NCI-H2029 treated with DMSO at 0.1 percent for 48 hours (cell line): ENCODE measurements at regions not wholly inside any gene's neighbourhood (a gene's known extent, or its start where the extent isn't known, plus 50 kb on each side); places are given as distances from the start of the nearest gene placed in this dataset.
"Not testable (repeated sequence)": the region's sequence is repeated elsewhere in the genome, so short reads cannot be mapped to it uniquely, and the experiment has no call there.

ENCODE experiments used
- DNase-seq: peaks from one replicate; lab custom pipeline; 2025; lab: John Stamatoyannopoulos, UW

GRCh38 chr18:11458447-11458846 is 150.9 kb upstream of the SLC35G4 start:
- DNase-seq, result no peak

GRCh38 chr18:11457853-11458252 is 151.5 kb upstream of the SLC35G4 start:
- DNase-seq, result not testable (repeated sequence)

- DNase-seq, result no peak
These were observed 155.4 kb upstream of the SLC35G4 start for GRCh38 chr18:11454040-11454439.

- not testable (repeated sequence) for DNase-seq
These were observed 165.2 kb upstream of the SLC35G4 start for GRCh38 chr18:11444169-11444568.

GRCh38 chr18:11437046-11437445 is 172.3 kb upstream of the SLC35G4 start:
- DNase-seq, result no peak

GRCh38 chr18:11432360-11432811 is 177.0 kb upstream of the SLC35G4 start:
- DNase-seq, result no peak

GRCh38 chr18:11429876-11430275 is 179.5 kb upstream of the SLC35G4 start:
- DNase-seq, result no peak

GRCh38 chr18:11425211-11425610 is 184.2 kb upstream of the SLC35G4 start:
- DNase-seq, result no peak

- no peak for DNase-seq
These were observed 190.1 kb upstream of the SLC35G4 start for GRCh38 chr18:11419338-11419737.

GRCh38 chr18:11412811-11413210 is 196.6 kb upstream of the SLC35G4 start:
- DNase-seq, result no peak

GRCh38 chr18:11411048-11411447 is 198.3 kb upstream of the SLC35G4 start:
- DNase-seq, result no peak

- DNase-seq, result no peak
These were observed 200.8 kb upstream of the SLC35G4 start for GRCh38 chr18:11408555-11409065.

- no peak for DNase-seq
These were observed 201.5 kb upstream of the SLC35G4 start for GRCh38 chr18:11407940-11408339.

- DNase-seq, result no peak
These were observed 203.6 kb upstream of the SLC35G4 start for GRCh38 chr18:11405804-11406203.

GRCh38 chr18:11400703-11401102 is 208.7 kb upstream of the SLC35G4 start:
- no peak for DNase-seq

- no peak for DNase-seq
These were observed 210.8 kb upstream of the SLC35G4 start for GRCh38 chr18:11398625-11399024.

GRCh38 chr18:11392980-11393885 is 216.2 kb upstream of the SLC35G4 start:
- DNase-seq, result no peak

- no peak for DNase-seq
These were observed 217.1 kb upstream of the SLC35G4 start for GRCh38 chr18:11392292-11392691.

- no peak for DNase-seq
These were observed 217.7 kb upstream of the SLC35G4 start for GRCh38 chr18:11391661-11392060.

- no peak for DNase-seq
These were observed 220.4 kb upstream of the SLC35G4 start for GRCh38 chr18:11388755-11389680.

GRCh38 chr18:11387880-11388279 is 221.5 kb upstream of the SLC35G4 start:
- no peak for DNase-seq

- no peak for DNase-seq
These were observed 226.0 kb upstream of the SLC35G4 start for GRCh38 chr18:11383381-11383780.
